ENCODE measurements at regions not wholly inside any gene's neighbourhood (a gene's known extent, or its start where the extent isn't known, plus 50 kb on each side); places are given as distances from the start of the nearest gene placed in this dataset.

DNA sequence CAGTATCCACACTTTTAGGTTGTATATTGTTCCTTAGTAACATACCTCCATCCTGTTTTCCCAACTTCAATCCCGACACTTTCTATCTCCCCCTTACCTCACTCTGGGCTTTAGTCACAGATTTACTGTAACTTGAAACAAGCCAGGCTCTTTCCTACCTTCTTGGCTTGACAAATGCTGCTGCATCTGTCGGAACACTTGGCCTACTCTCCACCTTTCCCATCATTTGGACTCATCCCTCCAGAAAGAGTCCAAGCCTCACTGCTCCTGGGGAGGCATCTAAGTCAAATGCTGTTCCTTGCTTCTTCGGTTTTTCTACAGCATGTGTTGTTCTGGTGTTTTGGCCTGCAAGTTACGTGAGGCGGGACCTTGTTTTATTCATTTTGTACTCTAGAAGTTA lies 142.4 kb downstream of the DACT1 start:
- in situ Hi-C loops (cut with MboI; ENCODE audit: low sequenced_read_pairs), result no loop called here

DNA sequence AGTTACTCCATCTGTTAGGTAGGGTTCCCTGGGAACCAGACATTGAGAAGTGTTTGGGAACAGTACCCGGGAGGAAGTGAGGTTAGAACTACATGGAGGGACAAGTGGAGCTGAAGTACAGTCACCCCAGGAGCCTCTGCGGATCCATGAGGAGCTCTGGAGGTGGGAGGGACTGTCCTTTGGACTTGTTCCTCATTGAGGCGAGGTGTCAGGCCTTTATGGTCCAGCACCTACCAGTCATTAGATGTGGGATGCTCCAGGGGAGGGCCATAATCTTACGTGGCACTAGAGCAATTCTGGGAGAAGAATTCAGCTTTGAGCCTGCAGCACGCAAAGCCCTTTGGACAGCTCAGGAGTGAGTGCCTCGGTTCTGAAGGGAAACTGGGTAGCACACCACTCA lies 142.8 kb downstream of the DACT1 start:
- in situ Hi-C loops (cut with MboI; ENCODE audit: low sequenced_read_pairs), result no loop called here

DNA sequence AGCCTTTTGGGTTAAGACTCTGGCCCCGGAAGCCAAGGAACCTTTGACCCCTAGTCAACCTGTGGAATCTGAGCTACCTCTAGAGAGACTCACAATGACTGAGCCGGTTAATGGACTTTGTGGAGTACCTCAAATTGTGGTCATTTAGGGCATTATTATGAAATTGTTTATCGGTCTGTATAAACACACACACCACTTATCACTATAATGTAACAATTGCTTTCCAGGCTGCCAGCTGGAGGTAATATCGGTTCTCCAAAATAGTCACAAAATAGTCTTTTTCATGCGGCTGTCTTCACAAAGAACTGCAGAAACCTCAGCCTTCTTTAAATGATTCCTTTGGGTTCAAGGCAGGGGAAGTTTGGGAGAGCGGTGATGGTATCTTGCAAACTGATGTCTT lies 144.2 kb downstream of the DACT1 start:
- in situ Hi-C loops (cut with MboI; ENCODE audit: low sequenced_read_pairs), result no loop called here

DNA sequence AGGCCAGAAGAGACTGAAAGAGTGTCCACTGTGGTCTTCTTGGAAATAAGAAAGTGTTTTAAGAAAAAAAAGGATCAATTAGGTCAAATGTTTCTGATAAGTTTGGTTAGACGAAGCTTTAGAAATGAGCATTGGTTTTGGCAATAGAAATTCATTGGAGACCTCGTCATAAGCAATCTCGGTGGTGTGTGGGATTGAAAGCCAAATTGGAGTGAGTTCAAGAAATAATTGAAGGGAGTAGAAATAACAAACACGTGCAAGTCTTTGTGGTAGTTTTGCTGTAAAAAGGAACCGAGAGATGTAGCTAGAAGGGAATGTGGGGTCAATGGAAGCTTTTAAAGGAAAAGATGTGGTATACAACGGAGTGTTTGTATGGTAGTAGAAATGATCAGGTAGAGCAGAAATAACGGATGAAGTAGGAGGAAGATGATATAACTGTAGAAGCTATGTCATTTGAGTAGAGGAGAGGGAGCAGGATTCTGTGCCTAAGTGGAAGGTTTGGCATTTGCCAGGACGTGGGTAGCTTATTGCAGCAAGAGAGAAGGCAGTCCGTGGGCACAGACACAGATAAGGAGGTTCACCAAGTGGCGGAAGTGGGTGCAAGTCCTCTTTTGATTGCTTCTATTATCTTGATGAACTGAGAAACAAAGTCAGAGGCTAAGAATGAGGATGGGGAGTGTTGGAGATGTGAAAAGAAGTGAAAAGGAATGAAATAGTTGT lies 146.2 kb downstream of the DACT1 start:
- in situ Hi-C loops (cut with MboI; ENCODE audit: low sequenced_read_pairs), result no loop called here

DNA sequence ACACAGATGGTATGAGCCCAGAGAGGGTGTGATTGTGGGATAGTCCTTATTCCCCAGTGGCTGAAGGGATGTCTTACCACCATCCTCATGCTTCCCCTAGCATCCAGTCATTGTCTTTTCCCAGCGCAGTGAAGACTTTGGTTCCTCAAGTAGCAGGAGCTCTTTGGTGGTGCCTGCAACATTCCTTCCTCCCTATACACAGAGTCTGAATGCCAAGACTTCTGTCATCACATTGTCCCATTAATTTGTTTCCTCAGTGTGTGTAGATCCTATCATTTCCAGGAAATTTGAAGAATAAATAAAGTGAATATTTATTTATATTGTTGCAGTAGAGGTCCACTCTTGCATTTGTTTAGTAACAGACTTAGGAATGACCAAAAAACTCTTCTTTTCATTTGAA lies 147.2 kb downstream of the DACT1 start:
- in situ Hi-C loops (cut with MboI; ENCODE audit: low sequenced_read_pairs), result no loop called here

DNA sequence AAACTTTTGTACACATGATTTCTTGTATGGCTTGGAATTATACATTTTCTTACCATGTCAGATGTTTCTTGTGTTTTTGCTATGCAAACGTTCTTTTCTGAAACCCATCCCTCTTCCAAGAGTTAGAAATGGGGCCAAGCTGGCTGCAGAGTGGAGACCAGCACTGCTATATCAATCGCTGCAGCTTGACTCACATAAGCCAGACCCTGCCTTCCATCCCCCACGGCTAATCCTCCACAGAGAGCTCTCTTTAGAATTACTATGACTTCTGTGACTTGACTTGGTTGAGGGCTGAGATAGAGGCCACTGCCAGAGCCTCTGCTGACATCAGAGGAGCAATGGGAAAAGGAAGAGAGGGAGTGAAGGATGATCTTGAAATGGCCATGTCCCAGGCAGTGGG lies 147.9 kb downstream of the DACT1 start:
- in situ Hi-C loops (cut with MboI; ENCODE audit: low sequenced_read_pairs), result no loop called here

DNA sequence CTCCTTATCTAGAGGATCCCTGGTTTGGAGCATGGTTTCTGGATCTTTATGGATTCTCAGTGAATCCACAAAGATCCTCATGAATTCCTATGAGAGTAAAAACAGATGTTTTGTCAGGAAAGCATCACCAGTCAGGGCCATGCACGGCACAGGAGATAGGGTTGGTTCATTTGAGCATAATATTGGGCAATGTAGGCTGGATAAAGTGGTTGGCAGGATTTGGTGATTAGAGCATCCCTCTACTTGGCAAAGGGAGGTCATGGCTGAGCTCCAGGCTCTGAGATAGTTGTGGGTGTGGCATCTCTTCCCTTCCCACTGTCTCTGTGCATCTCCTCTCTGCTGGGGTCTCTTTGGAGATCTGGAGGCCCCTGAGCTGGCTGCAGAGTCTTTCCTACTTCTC lies 149.8 kb downstream of the DACT1 start:
- in situ Hi-C loops (cut with MboI; ENCODE audit: low sequenced_read_pairs), result no loop called here

DNA sequence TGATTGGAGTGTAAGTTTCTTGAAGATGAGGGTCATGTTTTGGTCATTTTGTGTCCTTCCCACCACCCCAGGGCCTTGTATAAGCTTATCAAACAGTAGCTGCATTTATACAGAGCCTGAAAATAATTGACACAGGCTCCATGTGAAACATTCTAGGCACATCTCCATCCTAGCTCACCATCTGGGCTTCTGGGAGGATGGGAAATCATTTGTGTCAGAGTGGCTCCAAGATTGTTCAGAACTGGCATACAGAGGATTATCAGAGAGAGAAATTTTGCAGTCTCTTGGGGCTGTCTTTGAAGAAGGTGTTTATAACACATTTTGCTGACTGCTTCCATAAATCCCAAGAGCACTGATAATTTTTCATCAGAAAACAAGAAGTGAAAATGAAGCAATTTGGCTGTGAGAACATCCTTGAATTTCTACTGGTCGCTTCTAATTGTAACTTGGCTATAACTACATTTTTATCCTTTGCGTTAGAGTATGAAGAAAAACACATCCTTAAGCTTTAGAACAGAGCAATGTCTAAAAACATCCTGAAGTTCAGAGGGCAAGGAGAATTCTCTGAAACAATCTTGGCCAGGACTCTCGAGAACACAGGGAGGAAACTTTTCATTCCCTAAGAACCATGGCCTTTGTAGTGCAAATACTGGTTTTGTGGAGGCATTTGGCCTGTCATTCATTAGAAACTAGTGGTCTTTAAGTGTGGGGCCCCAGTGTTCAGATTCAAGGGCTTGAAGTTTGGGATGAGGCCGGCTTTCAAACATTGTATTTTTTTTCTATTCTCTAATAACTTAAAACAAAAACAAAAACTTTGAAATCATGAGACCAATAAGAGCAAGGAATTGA lies 151.1 kb downstream of the DACT1 start:
- in situ Hi-C loops (cut with MboI; ENCODE audit: low sequenced_read_pairs), result no loop called here

DNA sequence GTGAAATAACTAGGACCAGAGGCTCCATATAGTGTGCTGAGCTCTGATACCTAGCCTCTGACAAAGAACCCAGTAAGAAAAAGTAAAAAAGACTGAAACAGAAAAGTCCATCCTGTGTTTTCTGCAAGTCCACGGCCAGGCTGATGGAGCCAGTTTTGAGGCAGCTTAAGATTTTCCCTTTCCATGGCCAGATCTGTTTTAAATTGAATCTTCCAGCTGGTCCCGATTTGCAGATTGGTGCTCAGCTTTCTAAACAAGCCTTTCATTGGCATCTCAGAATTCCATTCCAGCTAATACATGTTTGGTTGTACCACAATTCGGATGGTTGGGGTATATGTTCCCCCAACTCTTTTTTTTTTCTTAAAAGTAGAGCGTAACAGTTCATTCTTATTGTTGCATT lies 152.0 kb downstream of the DACT1 start:
- in situ Hi-C loops (cut with MboI; ENCODE audit: low sequenced_read_pairs), result no loop called here

DNA sequence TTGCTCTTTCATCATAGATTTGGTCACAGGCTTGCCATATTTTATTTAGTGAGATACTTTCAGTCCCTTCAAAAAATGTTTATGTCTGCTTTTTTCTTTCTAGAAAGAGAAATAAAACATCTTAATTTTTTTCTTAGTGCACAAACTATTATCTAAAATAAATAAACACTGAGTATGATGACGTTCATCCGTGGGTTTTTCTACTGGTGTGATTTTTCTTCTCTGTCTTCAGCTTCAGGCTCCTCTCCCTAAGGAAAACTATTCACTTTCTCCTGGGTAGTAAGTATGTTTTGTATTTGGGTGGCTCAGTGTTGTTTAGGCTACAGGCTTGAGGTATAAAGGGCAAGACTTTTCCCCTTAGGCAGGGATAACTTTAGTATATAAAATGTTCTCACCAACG lies 154.7 kb downstream of the DACT1 start:
- in situ Hi-C loops (cut with MboI; ENCODE audit: low sequenced_read_pairs), result no loop called here

DNA sequence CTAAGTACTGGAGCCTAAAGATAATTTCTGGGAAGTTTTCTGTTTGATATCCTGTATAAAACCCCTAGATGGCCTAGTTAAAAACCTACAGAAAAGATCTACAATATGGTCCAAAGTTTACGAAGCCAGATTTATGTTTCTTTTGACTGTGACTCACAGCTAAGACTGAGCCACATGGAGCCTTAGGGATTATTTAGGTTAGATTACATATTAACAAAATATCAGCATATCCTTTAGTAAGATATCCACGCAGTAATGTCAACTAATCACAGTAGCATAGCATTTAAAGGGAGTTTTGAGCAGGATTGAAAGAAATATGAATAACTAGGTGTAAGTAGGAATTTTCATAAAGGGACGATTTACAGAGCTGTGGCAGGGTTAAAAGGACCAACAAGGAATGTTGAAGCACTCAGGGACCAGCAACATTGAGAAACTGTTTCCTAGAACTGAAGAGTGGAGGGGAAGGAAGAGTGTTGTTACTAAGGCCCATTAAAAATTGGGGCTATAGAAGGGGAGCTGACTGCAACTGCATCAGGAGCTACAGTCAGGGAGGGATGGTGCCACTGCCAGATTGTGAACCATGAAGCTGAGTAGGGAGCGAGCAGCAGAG lies 155.5 kb downstream of the DACT1 start:
- in situ Hi-C loops (cut with MboI; ENCODE audit: low sequenced_read_pairs), result no loop called here

DNA sequence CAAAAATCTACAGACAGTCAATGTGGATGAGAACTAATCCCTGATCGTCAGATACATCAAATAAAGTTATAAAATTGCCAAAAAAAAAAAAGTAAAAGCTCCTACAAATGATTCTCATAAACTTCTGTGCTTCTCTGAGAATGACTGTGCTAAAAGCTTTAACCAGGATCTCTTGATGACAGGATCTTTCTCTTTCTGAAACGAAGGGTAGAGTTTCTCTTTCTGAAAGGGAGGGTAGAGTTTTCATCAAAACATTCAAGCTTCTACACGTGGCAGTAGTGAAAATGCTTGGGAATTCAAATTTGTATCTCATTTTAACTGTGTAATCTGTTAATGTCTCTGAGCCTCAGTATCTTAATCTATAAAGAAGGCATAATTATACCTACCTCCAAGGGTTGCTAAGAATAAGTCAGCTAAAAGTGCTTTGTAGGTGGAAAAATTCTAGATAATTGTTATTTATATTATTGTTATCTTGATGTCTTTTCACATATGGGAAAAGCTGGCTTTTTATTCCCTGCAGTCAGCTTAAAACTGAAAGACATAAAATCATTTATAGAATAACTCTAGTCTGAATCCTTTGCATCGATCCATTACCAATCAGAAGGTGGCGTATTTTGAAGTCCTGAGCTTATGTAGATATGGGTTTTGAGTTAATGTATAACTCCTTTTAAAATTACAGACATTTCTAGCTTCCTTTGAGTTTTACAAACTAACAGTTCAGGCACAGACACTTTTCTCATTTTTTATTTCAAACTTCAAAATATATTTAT lies 157.4 kb downstream of the DACT1 start:
- in situ Hi-C loops (cut with MboI; ENCODE audit: low sequenced_read_pairs), result no loop called here

DNA sequence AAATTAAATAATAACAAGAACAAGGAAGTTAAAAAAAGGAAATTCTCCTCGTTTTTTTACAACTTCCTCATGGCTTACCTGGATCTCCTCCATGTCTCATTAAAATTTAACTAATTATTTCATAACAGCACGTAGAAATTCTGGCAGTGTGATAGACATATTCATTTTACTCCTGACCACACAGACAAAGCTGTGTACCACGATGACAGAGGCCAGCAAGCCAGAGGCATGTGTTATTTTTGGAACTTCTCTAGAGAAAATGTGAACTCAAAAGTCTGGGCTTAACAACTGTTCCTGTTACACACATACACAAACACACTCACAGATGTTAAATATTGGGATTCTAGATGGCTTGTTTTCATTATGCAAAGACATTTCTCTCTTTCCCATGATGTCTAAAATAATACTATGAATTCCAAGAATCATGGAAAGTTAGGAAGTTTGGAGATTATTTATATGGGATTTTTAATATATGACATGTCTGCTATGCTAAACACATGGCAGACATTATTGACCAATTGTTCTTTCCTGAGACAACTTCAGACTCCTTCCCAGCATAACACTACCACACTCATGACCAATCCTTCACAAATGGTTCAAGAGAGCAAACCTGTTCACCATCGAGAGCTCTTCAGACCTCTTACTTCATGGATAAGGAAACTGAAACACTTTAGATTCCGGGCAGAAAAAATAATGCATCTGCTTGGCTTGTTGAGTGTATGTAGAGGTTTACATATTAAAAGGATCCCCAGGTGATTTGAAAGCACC lies 158.7 kb downstream of the DACT1 start:
- in situ Hi-C loops (cut with MboI; ENCODE audit: low sequenced_read_pairs), result no loop called here

DNA sequence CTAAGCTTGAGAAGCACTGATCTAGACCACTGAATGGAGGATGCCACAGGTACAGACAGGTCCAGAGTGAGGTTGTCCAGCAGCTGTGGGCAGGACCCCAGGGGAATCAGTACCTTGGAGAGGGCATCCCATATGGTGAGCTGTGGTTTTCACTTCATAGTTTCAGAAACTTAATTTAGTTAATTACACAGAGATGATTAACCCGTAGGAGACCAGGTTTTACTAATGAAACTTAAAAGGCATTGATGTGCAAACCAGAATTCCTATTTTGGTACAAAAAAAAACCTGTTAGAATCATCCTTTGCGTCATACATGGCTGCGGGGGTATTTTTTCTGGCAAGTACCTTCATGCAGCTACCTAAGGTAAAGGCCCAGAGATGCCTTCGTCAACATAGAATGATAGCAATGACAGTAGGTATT lies 159.3 kb downstream of the DACT1 start:
- in situ Hi-C loops (cut with MboI; ENCODE audit: low sequenced_read_pairs), result no loop called here

DNA sequence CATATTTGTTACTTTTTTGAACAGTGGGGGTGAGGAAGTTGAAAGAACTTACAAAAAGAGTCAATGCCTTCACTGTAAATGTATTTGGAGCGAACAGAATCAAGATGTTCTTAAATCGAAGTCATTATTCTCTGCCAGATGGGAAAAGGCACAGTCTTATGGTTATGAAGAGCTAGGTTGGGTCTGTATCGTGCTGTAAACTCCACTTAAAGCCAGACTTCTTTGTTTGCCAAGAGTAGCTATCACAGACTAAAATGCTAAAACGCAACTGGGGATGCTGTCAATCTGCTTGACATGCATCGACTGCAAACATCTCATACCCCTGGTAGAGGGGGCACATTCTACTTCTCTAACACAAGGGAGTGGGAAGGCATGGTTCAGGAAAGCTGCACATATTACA lies 160.4 kb downstream of the DACT1 start:
- in situ Hi-C loops (cut with MboI; ENCODE audit: low sequenced_read_pairs), result no loop called here

DNA sequence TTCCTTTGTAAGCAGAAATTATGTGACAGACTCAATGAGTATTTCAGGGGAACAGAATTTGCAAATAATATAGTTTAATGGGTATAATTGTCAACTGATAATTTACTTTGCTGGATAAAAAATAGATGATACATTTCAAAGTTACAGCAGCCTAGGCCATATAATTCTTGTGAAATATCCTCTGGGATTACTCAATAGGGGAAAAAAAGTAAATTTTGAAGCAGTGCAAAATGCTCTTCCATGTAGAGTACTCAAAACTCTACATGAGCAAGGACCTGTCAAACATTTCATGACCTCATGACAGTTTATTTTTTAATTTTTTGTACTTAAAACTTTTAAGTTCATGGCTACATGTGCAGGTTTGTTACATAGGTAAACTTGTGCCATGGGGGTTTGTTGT lies 163.3 kb downstream of the DACT1 start:
- in situ Hi-C loops (cut with MboI; ENCODE audit: low sequenced_read_pairs), result no loop called here

DNA sequence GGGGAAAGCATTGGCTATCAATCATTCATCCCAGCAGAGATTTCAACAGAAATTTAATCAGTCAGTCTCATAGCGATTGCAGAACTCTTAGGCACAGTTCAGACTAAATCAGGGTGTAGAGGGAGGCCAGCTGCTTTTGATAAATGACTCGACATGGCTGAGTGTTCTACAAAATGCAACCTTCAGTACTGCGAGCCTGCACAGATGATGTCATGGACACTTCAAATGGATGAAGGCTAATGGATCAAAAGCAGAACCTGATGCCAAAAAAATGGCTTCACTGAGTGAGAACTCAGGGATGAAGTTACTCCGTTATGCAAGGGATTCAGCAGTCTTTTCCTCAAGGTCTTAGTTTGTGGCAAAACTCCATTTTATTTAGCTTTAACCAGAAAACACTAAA lies 167.3 kb downstream of the DACT1 start:
- in situ Hi-C loops (cut with MboI; ENCODE audit: low sequenced_read_pairs), result no loop called here

DNA sequence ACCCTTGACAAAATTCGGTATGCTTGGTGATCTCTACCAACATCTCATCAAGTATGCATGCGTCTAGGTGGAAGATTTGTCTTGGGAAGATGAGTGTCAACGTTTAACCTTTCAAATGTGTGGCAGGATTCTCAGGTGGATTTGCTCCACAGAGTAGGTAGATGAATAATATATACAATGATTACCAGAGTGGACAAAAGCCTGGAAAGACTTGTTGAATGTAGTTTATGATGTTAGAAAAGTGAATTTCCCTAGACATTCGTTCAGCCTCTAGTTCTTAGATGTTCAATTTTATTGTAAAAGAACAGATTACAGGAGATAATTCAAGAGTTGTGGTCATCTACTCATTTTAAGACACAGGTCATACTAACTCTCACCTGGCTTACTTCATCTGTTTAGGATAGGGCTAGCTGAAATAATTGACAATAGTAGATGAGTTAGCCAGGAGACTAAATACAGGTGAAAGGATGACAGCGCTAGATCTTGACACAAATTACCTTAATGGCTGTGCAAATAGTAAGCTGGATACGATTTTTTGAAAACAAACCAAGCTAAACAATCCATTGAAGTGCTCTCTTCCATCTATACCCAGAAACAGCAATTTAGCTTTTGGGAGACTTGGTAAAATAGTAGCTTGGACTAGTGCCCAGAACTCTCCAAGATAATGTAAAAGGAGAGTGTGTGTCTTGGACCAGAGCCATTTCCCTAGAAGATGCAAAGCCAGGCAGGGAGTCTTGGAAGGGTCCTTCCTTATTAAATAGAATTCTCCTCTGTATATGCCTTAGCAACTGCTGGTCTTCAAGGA lies 168.0 kb downstream of the DACT1 start:
- in situ Hi-C loops (cut with MboI; ENCODE audit: low sequenced_read_pairs), result no loop called here

DNA sequence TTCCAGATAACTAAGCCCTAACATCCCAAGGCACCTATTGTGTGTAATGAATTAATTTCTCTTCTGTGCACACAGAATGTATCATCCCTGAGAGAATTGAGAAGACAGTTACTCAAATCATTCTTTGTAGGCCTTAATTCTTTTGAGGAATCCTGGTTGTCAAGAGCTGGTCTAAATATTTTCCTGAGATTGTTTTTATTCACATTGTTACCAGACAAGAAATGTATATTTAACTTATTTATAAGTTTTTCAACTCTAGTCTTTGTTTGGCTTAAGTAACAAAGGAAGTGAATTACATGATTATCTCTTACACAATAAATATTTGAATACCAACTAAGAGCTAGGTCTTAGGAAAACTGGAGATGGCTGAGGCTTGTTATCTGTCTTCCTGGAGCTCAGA lies 169.4 kb downstream of the DACT1 start:
- in situ Hi-C loops (cut with MboI; ENCODE audit: low sequenced_read_pairs), result no loop called here

DNA sequence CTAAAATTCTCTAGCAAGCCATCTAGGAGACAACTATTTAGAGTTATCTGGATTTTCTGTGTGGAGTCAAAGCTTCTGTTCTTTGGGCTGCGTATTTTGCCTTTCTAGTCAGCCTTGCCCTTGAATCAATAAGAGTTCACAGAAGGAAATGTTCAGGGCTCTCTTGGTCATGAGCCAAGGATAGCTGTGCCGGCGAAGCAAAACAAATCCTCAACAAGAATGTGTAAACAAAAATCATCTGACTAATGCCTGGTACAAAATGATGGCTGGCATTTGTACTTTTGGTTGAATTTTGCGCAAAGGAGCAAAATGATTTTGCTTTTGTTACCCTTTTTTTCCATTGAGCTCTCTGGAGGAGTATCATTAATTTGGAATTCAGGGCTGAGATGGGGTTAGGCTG lies 171.1 kb downstream of the DACT1 start:
- in situ Hi-C loops (cut with MboI; ENCODE audit: low sequenced_read_pairs), result no loop called here
